HCT116 (cell line): ENCODE measurements at regions not wholly inside any gene's neighbourhood (a gene's known extent, or its start where the extent isn't known, plus 50 kb on each side); places are given as distances from the start of the nearest gene placed in this dataset.

Experiments used
- CEBPB ChIP-seq: IDR thresholded peaks from 2 replicates; pipeline ENCODE4 v1.6.1; 2012; ENCODE audit warnings: low read depth
- CTCF ChIP-seq, 3 experiments: fragments of 200-600 bp in 1 of 3; sonication (generic) in 1 of 3; IDR thresholded peaks in 2 of 3; conservative IDR thresholded peaks in 1 of 3; 2 replicates each; pipeline ENCODE4 v1.5.1; 2012 to 2017; ENCODE audit warnings: low read depth in 2 of 3, low read length in 2 of 3, antibody characterized with exemption in 1 of 3, borderline replicate concordance in 1 of 3, control low read depth in 1 of 3, mild to moderate bottlenecking in 1 of 3, mixed read lengths in 1 of 3, mixed run types in 1 of 3, moderate library complexity in 1 of 3; ENCODE audit not compliant: insufficient read depth in 1 of 3
- EZH2 ChIP-seq: fragments of 200-600 bp; sonication (generic); IDR thresholded peaks from 2 replicates; pipeline ENCODE4 v1.6.1; 2017; ENCODE audit warnings: antibody characterized with exemption, mixed run types
- EZH2phosphoT487 ChIP-seq: fragments of 200-600 bp; IDR thresholded peaks from 2 replicates; pipeline ENCODE4 v1.6.1; 2018; ENCODE audit warnings: antibody characterized with exemption, borderline replicate concordance
- FOSL1 ChIP-seq: IDR thresholded peaks from 2 replicates; pipeline ENCODE4 v1.6.1; 2012; ENCODE audit warnings: low read depth
- MAX ChIP-seq: IDR thresholded peaks from 2 replicates; pipeline ENCODE4 v1.6.1; 2012
- POLR2AphosphoS5 ChIP-seq: IDR thresholded peaks from 2 replicates; pipeline ENCODE4 v1.6.1; 2011; ENCODE audit warnings: mild to moderate bottlenecking, low read depth, low read length, moderate library complexity
- SIN3A ChIP-seq: IDR thresholded peaks from 2 replicates; pipeline ENCODE4 v1.6.1; 2012; ENCODE audit warnings: low read depth
- TCF7L2 ChIP-seq: IDR thresholded peaks from 2 replicates; pipeline ENCODE4 v1.7.0; 2011; ENCODE audit warnings: borderline replicate concordance, inconsistent platforms; ENCODE audit not compliant: insufficient read depth, insufficient read length; ENCODE audit errors: extremely low read depth
- ZNF274 ChIP-seq: fragments of 200-500 bp; sonication (Bioruptor generic); IDR thresholded peaks from 2 replicates; pipeline ENCODE4 v1.6.1; 2014; ENCODE audit warnings: mild to moderate bottlenecking, low read depth, low read length, inconsistent platforms

- TF ChIP-seq MAX (no peak), CTCF (IDR thresholded peaks at IDR 0.05 in 2 of 3, conservative IDR thresholded peaks at IDR 0.05 in 1 of 3; ENCODE audit: borderline replicate concordance in 1 of 3, insufficient read depth in 1 of 3, low read depth in 2 of 3, low read length in 2 of 3) (no peak), EZH2 (no peak), ZNF274 (no peak), CEBPB (no peak), POLR2AphosphoS5 (no peak), TCF7L2 (no peak), SIN3A (no peak), FOSL1 (no peak), EZH2phosphoT487 (no peak)
Measured at GRCh38 chr16:59907611-59908010, 1173.5 kb upstream of the GOT2 start.
